GM06990 (cell line): ENCODE measurements at regions not wholly inside any gene's neighbourhood (a gene's known extent, or its start where the extent isn't known, plus 50 kb on each side); places are given as distances from the start of the nearest gene placed in this dataset.
"Not testable (repeated sequence)": the region's sequence is repeated elsewhere in the genome, so short reads cannot be mapped to it uniquely, and the experiment has no call there.

ENCODE experiments used
- DNase-seq: peaks from one replicate; pipeline ENCODE4 v3.0.0-alpha.2; 2011; ENCODE audit not compliant: insufficient read length; ENCODE audit errors: extremely low read depth
- H3K27me3 ChIP-seq: replicated peaks from 2 replicates; pipeline ENCODE4 v1.6.0; 2011; ENCODE audit warnings: low read length; ENCODE audit not compliant: control insufficient read depth, insufficient read depth
- H3K36me3 ChIP-seq: 2 replicates; pipeline ENCODE4 v1.5.1; 2011; ENCODE audit warnings: low read length; ENCODE audit not compliant: control insufficient read depth, insufficient read depth
- H3K4me3 ChIP-seq: replicated peaks from 2 replicates; pipeline ENCODE4 v1.5.1; 2011; ENCODE audit warnings: low read depth, mild to moderate bottlenecking, control low read depth, low read length
- CTCF ChIP-seq: IDR thresholded peaks from 2 replicates; pipeline ENCODE4 v1.5.1; 2011; ENCODE audit warnings: low read length, control low read depth, mild to moderate bottlenecking, inconsistent platforms; ENCODE audit not compliant: insufficient read depth, poor library complexity, severe bottlenecking

GRCh38 chr15:62275831-62276230 lies 110.7 kb upstream of the C2CD4B start:
- TF ChIP-seq CTCF: no peak
- no peak for DNase-seq
- Histone ChIP-seq H3K36me3 (no peaks in the 10 kb centered on the region), H3K27me3 (no peaks in the 10 kb centered on the region), H3K4me3 (no peak overlapping the region)

GRCh38 chr15:62277816-62278394 lies 112.8 kb upstream of the C2CD4B start:
- TF ChIP-seq CTCF: no peak
- DNase-seq: no peak

GRCh38 chr15:62278534-62278933 lies 113.4 kb upstream of the C2CD4B start:
- Histone ChIP-seq H3K36me3 (no peaks in the 10 kb centered on the region), H3K27me3 (no peaks in the 10 kb centered on the region), H3K4me3 (no peak overlapping the region)
- no peak for TF ChIP-seq CTCF
- no peak for DNase-seq

More at GRCh38 chr15:62277816-62278394, 112.8 kb upstream of the C2CD4B start:
- no peaks in the 10 kb centered on the region for H3K36me3 ChIP-seq
- no peak overlapping the region for H3K4me3 ChIP-seq
- H3K27me3 ChIP-seq: no peaks in the 10 kb centered on the region

- no peak for DNase-seq
- TF ChIP-seq CTCF: no peak
- H3K36me3 ChIP-seq: no peaks in the 10 kb centered on the region
- no peak overlapping the region for H3K4me3 ChIP-seq
- H3K27me3 ChIP-seq: no peaks in the 10 kb centered on the region
Measured at GRCh38 chr15:62279041-62279440, 114.0 kb upstream of the C2CD4B start.

- Histone ChIP-seq H3K36me3 (no peaks in the 10 kb centered on the region), H3K4me3 (peak overlapping the region; percentile 20), H3K27me3 (no peaks in the 10 kb centered on the region)
- DNase-seq: no peak
- TF ChIP-seq CTCF: no peak
Measured at GRCh38 chr15:62280625-62281024, 115.5 kb upstream of the C2CD4B start.

GRCh38 chr15:62281801-62282200 lies 116.7 kb upstream of the C2CD4B start:
- H3K4me3 ChIP-seq: peak overlapping the region; percentile 50
- H3K27me3 ChIP-seq, DNase-seq, H3K36me3 ChIP-seq: not testable (repeated sequence)
